Testis (tissue), 2 donors: ENCODE measurements at regions not wholly inside any gene's neighbourhood (a gene's known extent, or its start where the extent isn't known, plus 50 kb on each side); places are given as distances from the start of the nearest gene placed in this dataset.

Experiments
- CTCF ChIP-seq, 3 experiments: fragments of 450-650 bp in 2 of 3; fragments of 200-600 bp in 1 of 3; sonication (generic) in 1 of 3; IDR thresholded peaks; one replicate each; pipeline ENCODE4 v1.5.1; 2016 to 2019; ENCODE audit warnings: antibody characterized with exemption in 3 of 3, mild to moderate bottlenecking in 2 of 3, moderate library complexity in 1 of 3
- POLR2A ChIP-seq: fragments of 450-650 bp; IDR thresholded peaks from one replicate; pipeline ENCODE4 v1.6.1; 2017; ENCODE audit warnings: antibody characterized with exemption, mild to moderate bottlenecking, moderate library complexity

GRCh38 chr5:9776525-9776924 is 146.4 kb upstream of the TAS2R1 start:
- TF ChIP-seq POLR2A: no peak
- no peak for TF ChIP-seq CTCF (IDR thresholded peaks at IDR 0.05)
